Cardiac fibroblast (primary cell): ENCODE measurements at regions not wholly inside any gene's neighbourhood (a gene's known extent, or its start where the extent isn't known, plus 50 kb on each side); places are given as distances from the start of the nearest gene placed in this dataset.

ENCODE experiments used
- DNase-seq, 2 donors: peaks; one replicate each; pipeline versions ENCODE4 v3.0.0 to v3.0.0-alpha.2; 2010; ENCODE audit warnings: low read depth in 2 of 2
- H3K4me3 ChIP-seq, 2 donors: replicated peaks in 1 of 2; 1 replicate in 1 of 2; 2 replicates in 1 of 2; pipeline ENCODE4 v1.5.1; 2011; ENCODE audit warnings: low read depth in 2 of 2, low read length in 2 of 2, mild to moderate bottlenecking in 2 of 2, moderate library complexity in 1 of 2
- CTCF ChIP-seq: IDR thresholded peaks from one replicate; pipeline ENCODE4 v1.5.1; 2011; ENCODE audit warnings: low read depth, mild to moderate bottlenecking, low read length, inconsistent platforms

GRCh38 chr20:59399426-59400099 is 99.2 kb downstream of the EDN3 start:
- no peak for TF ChIP-seq CTCF
- H3K4me3 ChIP-seq, result no peak overlapping the region
- no peak for DNase-seq

GRCh38 chr20:59400708-59401107 is 100.3 kb downstream of the EDN3 start:
- H3K4me3 ChIP-seq, result no peak overlapping the region
- no peak for TF ChIP-seq CTCF
- no peak for DNase-seq

- TF ChIP-seq CTCF, result no peak
- H3K4me3 ChIP-seq, result no peak overlapping the region
- no peak for DNase-seq
Observed at GRCh38 chr20:59402681-59403080, 102.3 kb downstream of the EDN3 start.

GRCh38 chr20:59403261-59403961 is 103.0 kb downstream of the EDN3 start:
- TF ChIP-seq CTCF, result peak; percentile 37
- no peak overlapping the region for H3K4me3 ChIP-seq
- DNase-seq, result peak in 1 of 2 donors; percentile 10

- H3K4me3 ChIP-seq, result no peak overlapping the region
- no peak for TF ChIP-seq CTCF
- no peak for DNase-seq
Observed at GRCh38 chr20:59403962-59404314, 103.5 kb downstream of the EDN3 start.

GRCh38 chr20:59404749-59405148 is 104.3 kb downstream of the EDN3 start:
- no peak overlapping the region for H3K4me3 ChIP-seq
- no peak for TF ChIP-seq CTCF
- DNase-seq, result no peak
